ENCODE measurements at regions not wholly inside any gene's neighbourhood (a gene's known extent, or its start where the extent isn't known, plus 50 kb on each side); places are given as distances from the start of the nearest gene placed in this dataset.

- no peak for DNase-seq
These were observed 350.3 kb upstream of the CDH20 start for GRCh38 chr18:60982928-60983327.

DNA sequence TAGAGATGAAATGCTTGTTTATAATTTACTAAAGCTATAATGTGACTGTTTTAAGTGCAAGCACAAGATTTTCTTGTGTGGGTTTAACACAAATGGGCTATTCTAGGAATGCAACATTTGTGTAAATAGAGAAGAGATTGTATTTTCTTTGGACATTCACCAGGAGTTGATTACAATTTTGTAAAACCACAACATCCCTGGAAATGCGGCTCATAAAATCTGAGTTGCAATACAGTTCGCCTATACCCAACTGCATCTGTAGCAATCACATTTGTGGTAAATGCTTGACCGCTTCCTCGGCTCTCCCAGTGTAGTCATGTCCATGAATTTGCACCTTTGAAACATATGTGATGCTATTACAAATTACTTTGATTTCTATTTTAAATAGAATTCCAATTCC lies 348.7 kb upstream of the CDH20 start:
- DNase-seq: no peak

GRCh38 chr18:60987963-60988362 lies 345.3 kb upstream of the CDH20 start:
- no peak for DNase-seq

DNA sequence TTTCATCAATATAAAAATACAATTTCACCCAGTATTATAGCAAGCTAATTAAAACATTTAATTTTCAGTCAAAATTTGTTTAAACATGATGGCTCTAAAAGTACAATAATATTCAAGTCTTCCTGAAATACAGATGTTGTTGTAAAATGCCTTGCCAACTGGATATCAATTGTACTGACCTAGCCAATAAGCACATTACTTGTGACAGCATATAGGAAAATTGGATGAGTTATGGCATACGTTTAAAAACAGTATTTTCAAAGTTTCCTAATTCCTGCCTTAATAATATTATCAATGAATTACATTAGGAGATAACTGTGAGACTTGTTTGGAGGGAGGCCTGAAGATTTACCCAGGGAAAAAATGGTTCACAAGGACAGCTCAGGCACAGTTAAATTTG lies 336.9 kb upstream of the CDH20 start:
- DNase-seq: no peak

DNA sequence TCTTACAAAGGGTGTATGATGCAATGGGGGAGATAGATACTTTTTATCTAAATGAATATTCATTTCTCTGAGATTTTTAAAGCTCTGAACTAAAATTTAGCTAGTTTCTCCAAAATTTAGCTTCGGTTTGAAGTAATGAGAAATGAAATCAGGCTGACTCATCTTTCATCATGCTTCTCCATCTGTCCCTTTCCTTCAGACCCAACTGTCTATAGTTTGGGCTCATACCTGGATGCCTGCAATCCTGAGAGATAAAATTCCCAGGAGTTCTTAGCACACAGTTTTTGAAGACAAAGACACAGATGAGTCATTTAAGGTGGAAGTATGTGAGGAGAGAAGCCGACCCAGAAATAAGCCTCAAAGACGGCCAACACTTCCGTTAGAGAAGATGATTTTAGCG lies 336.4 kb upstream of the CDH20 start:
- no peak for DNase-seq

GRCh38 chr18:61001138-61001537 lies 332.1 kb upstream of the CDH20 start:
- no peak for DNase-seq

DNA sequence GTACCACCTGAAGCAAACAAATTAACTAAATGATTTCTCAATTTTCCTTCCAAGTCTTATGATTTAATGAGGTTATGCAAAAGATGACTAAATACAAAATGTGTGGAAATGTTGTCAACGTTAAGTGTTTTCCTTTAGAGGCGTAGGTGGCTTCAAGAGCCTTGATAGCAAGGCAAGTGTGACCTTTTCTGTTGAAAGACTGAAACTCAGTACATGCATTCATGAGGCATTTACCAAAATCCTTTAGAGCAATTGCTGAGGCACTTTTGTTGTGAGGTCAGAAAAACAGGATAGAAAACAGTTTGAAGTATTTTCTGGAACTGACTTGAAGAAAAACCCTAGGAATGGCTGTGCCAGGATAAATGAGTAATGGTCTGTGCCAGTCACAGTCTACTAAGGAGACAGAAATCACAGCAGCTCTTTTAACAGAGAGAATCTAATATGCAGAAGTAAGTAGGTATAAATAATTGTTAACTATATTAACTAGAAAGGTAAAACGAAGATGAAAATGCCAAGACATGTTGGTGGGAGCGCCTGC lies 326.5 kb upstream of the CDH20 start:
- no peak for DNase-seq

GRCh38 chr18:61019338-61020301 lies 313.6 kb upstream of the CDH20 start:
- no peak for DNase-seq

DNA sequence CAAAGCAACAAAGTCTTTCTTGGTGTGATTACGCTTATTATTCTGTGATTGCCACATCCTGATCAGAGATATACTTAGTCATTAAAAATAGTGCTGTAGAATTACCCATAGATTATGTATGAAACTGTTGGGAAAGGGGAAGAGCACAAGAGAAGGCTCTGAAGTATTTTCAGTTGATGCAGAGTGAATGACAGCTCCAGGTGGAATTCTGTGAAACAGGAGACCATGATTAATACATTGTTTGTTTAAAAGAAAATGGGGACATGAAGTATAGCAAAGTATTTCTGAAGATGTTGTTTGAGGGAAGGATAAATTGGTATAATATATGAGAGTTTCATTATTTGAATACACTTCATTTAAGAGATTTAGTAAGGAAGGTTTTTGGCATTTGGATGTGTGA lies 307.6 kb upstream of the CDH20 start:
- DNase-seq: no peak

DNA sequence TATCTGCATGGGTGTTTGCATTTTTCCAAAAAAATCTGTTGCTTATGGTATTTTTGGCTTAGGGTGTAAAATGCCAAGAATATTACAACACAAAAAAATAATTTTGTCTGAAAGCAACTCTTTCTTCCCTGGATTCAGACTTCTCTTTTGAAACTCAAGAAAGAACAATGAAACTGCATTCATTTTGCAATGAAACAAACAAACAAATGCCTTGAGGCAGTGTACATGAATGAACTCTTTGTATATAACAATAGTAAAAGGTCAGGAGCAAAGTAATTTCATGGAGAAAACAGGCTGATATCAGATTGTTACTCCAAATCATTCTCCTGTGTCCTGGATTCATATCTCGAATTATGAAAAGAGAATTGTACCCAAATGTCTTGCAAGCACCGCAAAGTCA lies 301.6 kb upstream of the CDH20 start:
- no peak for DNase-seq

- DNase-seq: no peak
These were observed 298.6 kb upstream of the CDH20 start for GRCh38 chr18:61034580-61034979.

- DNase-seq: no peak
These were observed 294.0 kb upstream of the CDH20 start for GRCh38 chr18:61039251-61039650.

- no peak for DNase-seq
These were observed 285.4 kb upstream of the CDH20 start for GRCh38 chr18:61047794-61048193.

GRCh38 chr18:61057443-61057842 lies 275.8 kb upstream of the CDH20 start:
- no peak for DNase-seq

GRCh38 chr18:61062258-61062657 lies 271.0 kb upstream of the CDH20 start:
- DNase-seq: no peak

DNA sequence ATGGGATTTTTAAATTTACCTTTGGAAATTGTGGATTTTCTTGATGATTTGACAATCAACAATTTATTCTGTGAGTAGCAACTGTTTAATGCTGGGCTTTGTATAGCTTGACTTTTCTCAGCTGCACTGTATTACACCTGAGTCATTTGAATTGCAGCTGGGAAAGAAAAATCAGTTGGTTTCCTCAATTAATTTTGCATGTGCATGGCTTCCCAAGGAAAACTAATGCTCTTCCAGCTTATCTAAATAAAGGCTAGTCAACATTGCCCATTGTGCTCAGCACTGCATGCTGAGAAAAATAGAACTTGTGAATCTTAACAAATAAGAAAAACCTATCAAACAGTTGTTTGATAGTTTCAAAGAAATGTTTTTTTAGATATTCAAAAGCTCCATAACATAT lies 268.3 kb upstream of the CDH20 start:
- peak; percentile 62 for DNase-seq

DNA sequence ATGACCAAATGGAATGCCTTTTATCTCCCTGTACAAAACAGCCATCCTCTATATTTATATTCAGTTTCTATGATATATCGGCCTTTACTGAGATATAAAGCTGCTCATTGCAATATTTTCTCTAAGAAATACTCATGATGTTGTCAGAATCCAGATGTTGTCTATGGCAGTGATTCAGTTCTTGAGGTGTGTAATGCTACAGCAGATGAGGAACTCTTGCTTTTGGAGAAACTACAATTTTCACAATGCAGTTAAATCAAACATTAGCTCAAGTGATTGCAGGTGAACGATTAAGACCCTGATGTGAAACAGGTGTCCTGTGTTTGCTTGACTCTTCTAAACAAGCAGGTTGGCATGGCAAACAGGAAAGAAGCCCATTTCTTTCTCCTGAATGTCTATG lies 256.2 kb upstream of the CDH20 start:
- DNase-seq: peak; percentile 65

DNA sequence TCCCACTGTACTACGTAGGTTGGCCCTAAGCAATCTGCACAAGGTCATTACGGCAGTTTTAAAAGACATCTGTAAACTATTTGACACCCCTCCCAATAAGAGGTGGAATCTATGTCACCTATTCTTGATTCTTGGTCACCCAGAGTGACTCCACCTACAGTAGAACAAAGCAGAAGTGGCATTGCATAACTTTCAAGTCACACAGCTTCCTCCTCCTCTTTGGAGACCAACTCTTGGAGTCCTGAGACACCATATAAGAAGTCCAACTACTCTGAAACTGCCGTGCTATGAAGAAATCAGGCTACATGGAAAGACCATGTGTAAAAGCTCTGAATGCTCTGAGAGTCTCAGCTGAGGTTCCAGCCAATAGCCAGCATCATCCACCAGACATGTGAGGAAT lies 253.5 kb upstream of the CDH20 start:
- DNase-seq: no peak

DNA sequence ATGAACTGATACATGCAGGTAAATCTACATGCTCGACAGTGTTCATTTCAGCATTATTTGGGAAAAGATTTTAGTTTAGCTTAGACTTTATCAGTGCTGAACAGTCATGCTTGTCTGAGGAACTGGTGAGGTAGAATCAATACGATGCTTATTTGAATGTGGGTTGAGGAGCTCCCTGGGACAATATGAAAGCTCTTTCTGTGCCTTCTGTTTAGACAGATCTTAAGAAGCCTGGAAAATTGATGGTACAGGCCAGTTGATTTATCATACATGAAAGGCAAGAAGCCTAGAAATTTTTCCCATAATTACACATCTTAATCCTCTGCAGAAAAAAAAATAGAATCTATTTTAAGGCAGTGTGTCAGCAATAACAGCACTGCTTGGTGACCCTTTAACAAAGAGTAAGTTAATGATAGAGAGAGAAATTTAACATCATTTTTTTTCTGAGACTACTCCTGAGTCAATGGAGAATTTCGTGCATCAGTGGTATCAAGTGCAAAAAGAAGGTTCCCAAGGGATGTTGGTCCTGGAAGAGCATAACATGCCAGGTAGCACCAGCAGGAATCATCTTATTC lies 252.2 kb upstream of the CDH20 start:
- DNase-seq: no peak

DNA sequence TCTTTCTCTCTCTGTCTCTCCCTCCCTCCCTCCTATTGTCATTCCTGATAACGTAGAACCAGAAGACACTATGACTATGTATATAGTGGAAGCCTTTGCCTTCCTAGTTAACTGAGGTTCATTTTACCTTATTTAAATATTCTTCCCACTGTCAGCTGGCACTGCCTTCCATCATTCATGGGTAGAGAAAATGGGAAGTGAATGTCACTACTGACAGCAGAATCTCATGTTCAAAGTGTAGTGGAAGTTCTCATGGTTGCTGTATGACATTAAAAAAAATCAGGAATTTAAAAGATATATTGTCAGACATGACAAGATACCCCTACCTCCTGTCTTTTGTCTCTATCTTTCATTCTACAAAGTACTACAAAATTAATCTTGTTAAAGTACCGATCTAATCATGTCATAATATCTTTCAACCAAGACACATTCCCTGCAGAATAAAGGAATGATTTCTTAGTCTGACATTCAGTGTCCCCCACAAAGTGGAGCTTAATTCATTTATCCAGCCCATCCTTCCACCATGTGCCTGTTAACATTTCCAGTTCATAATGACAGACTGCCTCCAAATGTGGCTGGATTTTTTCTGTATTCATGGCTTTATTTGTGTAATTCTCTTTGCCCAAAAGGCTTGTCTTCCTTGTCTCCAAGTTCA lies 250.1 kb upstream of the CDH20 start:
- DNase-seq: no peak

- DNase-seq: no peak
These were observed 248.2 kb upstream of the CDH20 start for GRCh38 chr18:61085036-61085435.

DNA sequence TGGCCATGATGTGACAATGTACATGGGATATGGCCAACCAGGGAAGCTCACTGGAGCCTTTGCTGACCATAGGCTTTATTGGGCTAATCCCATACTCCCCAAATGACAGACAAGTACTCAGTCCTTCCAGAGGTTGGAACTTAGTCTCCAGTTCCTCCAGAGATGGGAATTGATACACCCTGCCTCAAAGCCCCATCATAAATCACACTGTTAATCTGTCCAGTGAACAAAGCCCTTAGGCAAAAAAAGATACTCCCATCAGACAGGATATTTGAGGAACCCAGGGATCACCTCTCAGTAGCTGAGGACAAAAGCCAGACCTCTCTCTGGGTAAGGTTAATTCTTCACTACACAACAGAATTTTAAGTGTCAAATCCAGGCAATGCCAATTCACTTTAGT lies 247.5 kb upstream of the CDH20 start:
- peak; percentile 12 for DNase-seq

- no peak for DNase-seq
These were observed 246.6 kb upstream of the CDH20 start for GRCh38 chr18:61086657-61087056.

GRCh38 chr18:61091379-61091778 lies 241.9 kb upstream of the CDH20 start:
- DNase-seq: no peak

Data from COR-L47 (cell line).